ENCODE measurements at regions not wholly inside any gene's neighbourhood (a gene's known extent, or its start where the extent isn't known, plus 50 kb on each side); places are given as distances from the start of the nearest gene placed in this dataset.

- no peaks in the 10 kb centered on the region for H3K36me3 ChIP-seq (ENCODE audit: control insufficient read depth, insufficient read depth, low read length)
- no peak overlapping the region for H3K27ac ChIP-seq (ENCODE audit: low read length)
- CTCF ChIA-PET = no interaction called here
- H3K4me3 ChIP-seq (ENCODE audit: low read depth in 2 of 2, low read length in 2 of 2) = no peak overlapping the region
- intact Hi-C loops (cut with micrococcal nuclease; ENCODE audit: unreplicated experiment) (no loop called here), in situ Hi-C loops (cut with HindIII; ENCODE audit: low pct_unique_long_range_greater_than_20kb, low sequenced_read_pairs) (no loop called here)
- no peaks in the 10 kb centered on the region for H3K9me3 ChIP-seq (ENCODE audit: control insufficient read depth, insufficient read depth, low read depth, low read length)
- POLR2A ChIA-PET = no interaction called here
- TF ChIP-seq POLR2AphosphoS5 (IDR thresholded peaks at IDR 0.05; ENCODE audit: low read depth, low read length) (no peak), REST (IDR thresholded peaks at IDR 0.05; ENCODE audit: insufficient read depth in 1 of 2, low read depth in 2 of 2, low read length in 1 of 2) (no peak), SIN3A (IDR thresholded peaks at IDR 0.05; ENCODE audit: borderline replicate concordance, insufficient read depth, low read depth, low read length) (no peak), TCF7L2 (IDR thresholded peaks at IDR 0.05; ENCODE audit: low read depth, low read length) (no peak), CTCF (IDR thresholded peaks at IDR 0.05) (no peak)
- no peak for DNase-seq (ENCODE audit: low read depth, low spot score)
- no peaks in the 10 kb centered on the region for H3K27me3 ChIP-seq (ENCODE audit: control insufficient read depth, insufficient read depth, low read length)
- no peaks in the 10 kb centered on the region for H3K4me1 ChIP-seq (ENCODE audit: control insufficient read depth, insufficient read depth, low read length)
- BruUV-seq (replicated peaks) = no TSS peak
- ATAC-seq = no peak
Observed at GRCh38 chr2:150917961-150918713, 343.5 kb downstream of the RBM43 start.

GRCh38 chr2:150916467-150917396 lies 344.9 kb downstream of the RBM43 start:
- H3K4me1 ChIP-seq (ENCODE audit: control insufficient read depth, insufficient read depth, low read length) = no peaks in the 10 kb centered on the region
- H3K27me3 ChIP-seq (ENCODE audit: control insufficient read depth, insufficient read depth, low read length) = no peaks in the 10 kb centered on the region
- no peaks in the 10 kb centered on the region for H3K36me3 ChIP-seq (ENCODE audit: control insufficient read depth, insufficient read depth, low read length)
- H3K27ac ChIP-seq (ENCODE audit: low read length) = no peak overlapping the region
- no peak for ATAC-seq
- DNase-seq (ENCODE audit: low read depth, low spot score) = no peak
- no TSS peak for BruUV-seq (replicated peaks)
- no peak for TF ChIP-seq CTCF (IDR thresholded peaks at IDR 0.05)
- TF ChIP-seq TCF7L2 (IDR thresholded peaks at IDR 0.05; ENCODE audit: low read depth, low read length) = no peak
- TF ChIP-seq REST (IDR thresholded peaks at IDR 0.05; ENCODE audit: insufficient read depth in 1 of 2, low read depth in 2 of 2, low read length in 1 of 2) = no peak
- TF ChIP-seq POLR2AphosphoS5 (IDR thresholded peaks at IDR 0.05; ENCODE audit: low read depth, low read length) = no peak
- TF ChIP-seq SIN3A (IDR thresholded peaks at IDR 0.05; ENCODE audit: borderline replicate concordance, insufficient read depth, low read depth, low read length) = no peak
- ChIA-PET CTCF (no interaction called here), POLR2A (no interaction called here)
- H3K9me3 ChIP-seq (ENCODE audit: control insufficient read depth, insufficient read depth, low read depth, low read length) = no peaks in the 10 kb centered on the region
- H3K4me3 ChIP-seq (ENCODE audit: low read depth in 2 of 2, low read length in 2 of 2) = no peak overlapping the region
- intact Hi-C loops (cut with micrococcal nuclease; ENCODE audit: unreplicated experiment) = no loop called here
- in situ Hi-C loops (cut with HindIII; ENCODE audit: low pct_unique_long_range_greater_than_20kb, low sequenced_read_pairs) = no loop called here
